ENCODE measurements at regions not wholly inside any gene's neighbourhood (a gene's known extent, or its start where the extent isn't known, plus 50 kb on each side); places are given as distances from the start of the nearest gene placed in this dataset.

GRCh38 chr5:42284584-42284983, 138.7 kb upstream of the GHR start:
- Histone ChIP-seq H3K4me2 (ENCODE audit: control insufficient read depth, extremely low read depth, insufficient read depth, low read depth, low read length) (no peak overlapping the region), H3K27ac (ENCODE audit: control insufficient read depth, insufficient read depth, low read length) (no peak overlapping the region), H3K9ac (ENCODE audit: control insufficient read depth, extremely low read depth, insufficient read depth, low read length) (no peak overlapping the region), H3K4me3 (ENCODE audit: control insufficient read depth in 2 of 3, extremely low read depth in 1 of 3, insufficient read depth in 2 of 3, low read depth in 1 of 3, low read length in 3 of 3) (no peak overlapping the region), H3K27me3 (ENCODE audit: control insufficient read depth, extremely low read depth, insufficient read depth, low read length) (no peaks in the 10 kb centered on the region), H3K79me2 (ENCODE audit: control insufficient read depth, insufficient read depth, low read length) (no peaks in the 10 kb centered on the region), H3K4me1 (ENCODE audit: control insufficient read depth, extremely low read depth, insufficient read depth, low read length) (no peaks in the 10 kb centered on the region), H4K20me1 (ENCODE audit: control insufficient read depth, extremely low read depth, insufficient read depth, low read length) (no peaks in the 10 kb centered on the region), H3K9me1 (ENCODE audit: control insufficient read depth, extremely low read depth, insufficient read depth, low read length) (no peaks in the 10 kb centered on the region), H3K36me3 (ENCODE audit: control insufficient read depth in 2 of 2, extremely low read depth in 1 of 2, insufficient read depth in 2 of 2, low read length in 2 of 2) (no peaks in the 10 kb centered on the region), H3K9me3 (ENCODE audit: control insufficient read depth, low read depth, low read length) (no peaks in the 10 kb centered on the region), H2AFZ (ENCODE audit: control insufficient read depth, low read length) (no peak overlapping the region)
- dilution Hi-C loops (cut with MboI; ENCODE audit: extremely low pct_ligation_motif_present, low sequenced_read_pairs), result no loop called here
- FAIRE-seq (no peak), DNase-seq (ENCODE audit: low read depth, low spot score) (no peak)
- TF ChIP-seq EZH2 (IDR thresholded peaks at IDR 0.05; ENCODE audit: low read length), result no peak
- no peak for TF ChIP-seq CTCF (optimal IDR thresholded peaks at IDR 0.05 in 1 of 3, IDR thresholded peaks at IDR 0.05 in 1 of 3, conservative IDR thresholded peaks at IDR 0.05 in 1 of 3; ENCODE audit: extremely low read depth in 1 of 3, insufficient read depth in 2 of 3, low read length in 3 of 3)

GRCh38 chr5:42285230-42285629, 138.0 kb upstream of the GHR start:
- Histone ChIP-seq H3K79me2 (ENCODE audit: control insufficient read depth, insufficient read depth, low read length) (no peaks in the 10 kb centered on the region), H2AFZ (ENCODE audit: control insufficient read depth, low read length) (no peak overlapping the region), H4K20me1 (ENCODE audit: control insufficient read depth, extremely low read depth, insufficient read depth, low read length) (no peaks in the 10 kb centered on the region), H3K9ac (ENCODE audit: control insufficient read depth, extremely low read depth, insufficient read depth, low read length) (no peak overlapping the region), H3K9me3 (ENCODE audit: control insufficient read depth, low read depth, low read length) (no peaks in the 10 kb centered on the region), H3K36me3 (ENCODE audit: control insufficient read depth in 2 of 2, extremely low read depth in 1 of 2, insufficient read depth in 2 of 2, low read length in 2 of 2) (no peaks in the 10 kb centered on the region), H3K4me3 (ENCODE audit: control insufficient read depth in 2 of 3, extremely low read depth in 1 of 3, insufficient read depth in 2 of 3, low read depth in 1 of 3, low read length in 3 of 3) (no peak overlapping the region), H3K9me1 (ENCODE audit: control insufficient read depth, extremely low read depth, insufficient read depth, low read length) (no peaks in the 10 kb centered on the region), H3K4me2 (ENCODE audit: control insufficient read depth, extremely low read depth, insufficient read depth, low read depth, low read length) (no peak overlapping the region), H3K27ac (ENCODE audit: control insufficient read depth, insufficient read depth, low read length) (no peak overlapping the region), H3K27me3 (ENCODE audit: control insufficient read depth, extremely low read depth, insufficient read depth, low read length) (no peaks in the 10 kb centered on the region), H3K4me1 (ENCODE audit: control insufficient read depth, extremely low read depth, insufficient read depth, low read length) (no peaks in the 10 kb centered on the region)
- TF ChIP-seq CTCF (optimal IDR thresholded peaks at IDR 0.05 in 1 of 3, IDR thresholded peaks at IDR 0.05 in 1 of 3, conservative IDR thresholded peaks at IDR 0.05 in 1 of 3; ENCODE audit: extremely low read depth in 1 of 3, insufficient read depth in 2 of 3, low read length in 3 of 3) (no peak), EZH2 (IDR thresholded peaks at IDR 0.05; ENCODE audit: low read length) (no peak)
- dilution Hi-C loops (cut with MboI; ENCODE audit: extremely low pct_ligation_motif_present, low sequenced_read_pairs), result no loop called here
- DNase-seq (ENCODE audit: low read depth, low spot score), result no peak
- no peak for FAIRE-seq
